CD4-positive, alpha-beta T cell (primary cell): ENCODE measurements at regions not wholly inside any gene's neighbourhood (a gene's known extent, or its start where the extent isn't known, plus 50 kb on each side); places are given as distances from the start of the nearest gene placed in this dataset.

ENCODE experiments used
- ATAC-seq: fragments of 200-7000 bp; cut with Tn5 transposase; one replicate; pipeline ENCODE4 v1.10.0; 2022; ENCODE audit warnings: mild to moderate bottlenecking; ENCODE audit not compliant: poor library complexity
- CTCF ChIA-PET: fragments of 350-600 bp; sonication (Branson Sonifier 250); formaldehyde crosslinking; loops from one replicate; lab custom pipeline; 2021; ENCODE audit warnings: antibody characterized with exemption, inconsistent platforms; lab: Charles Lee
- POLR2A ChIA-PET: fragments of 350-600 bp; sonication (Branson Sonifier 250); formaldehyde crosslinking; loops from one replicate; lab custom pipeline; 2021; ENCODE audit warnings: antibody characterized with exemption, inconsistent platforms; lab: Charles Lee
- DNase-seq, 14 experiments: peaks; one replicate each; pipeline ENCODE4 v3.0.0-alpha.2; 2013 to 2020; ENCODE audit warnings: mixed read lengths in 2 of 14
- H3K27ac ChIP-seq, 2 donors: one replicate each; pipeline versions ENCODE4 v1.5.1 to v1.7.0; 2013; ENCODE audit warnings: low read length in 2 of 2, low read depth in 1 of 2, mild to moderate bottlenecking in 1 of 2
- H3K27me3 ChIP-seq, 2 experiments: 1 replicate in 1 of 2; 2 replicates in 1 of 2; pipeline versions ENCODE4 v1.6.1 to v1.7.0; 2013; ENCODE audit warnings: low read length in 2 of 2, control low read depth in 1 of 2, mild to moderate bottlenecking in 1 of 2, moderate library complexity in 1 of 2; ENCODE audit not compliant: insufficient read depth in 2 of 2, control insufficient read depth in 1 of 2
- H3K36me3 ChIP-seq: one replicate; pipeline ENCODE4 v1.6.1; 2013; ENCODE audit warnings: low read length, control low read depth; ENCODE audit not compliant: insufficient read depth
- H3K4me1 ChIP-seq: one replicate; pipeline ENCODE4 v1.6.1; 2013; ENCODE audit warnings: low read length, control low read depth; ENCODE audit not compliant: insufficient read depth
- H3K4me3 ChIP-seq: one replicate; pipeline ENCODE4 v1.5.1; 2013; ENCODE audit warnings: mild to moderate bottlenecking, low read length, moderate library complexity
- H3K9me3 ChIP-seq, 2 experiments: 1 replicate in 1 of 2; 2 replicates in 1 of 2; pipeline versions ENCODE4 v1.6.1 to v1.7.0; 2013; ENCODE audit warnings: low read length in 2 of 2, mild to moderate bottlenecking in 2 of 2, control low read depth in 1 of 2, moderate library complexity in 1 of 2; ENCODE audit not compliant: control insufficient read depth in 1 of 2, insufficient read depth in 1 of 2
- H3K27ac Mint-ChIP-seq: one replicate; pipeline ENCODE4 v1.8.0; 2020; ENCODE audit warnings: mixed read lengths
- H3K27me3 Mint-ChIP-seq: one replicate; pipeline ENCODE4 v1.8.0; 2021; ENCODE audit warnings: mixed read lengths
- H3K36me3 Mint-ChIP-seq: one replicate; pipeline ENCODE4 v1.8.0; 2021; ENCODE audit warnings: low read depth, mixed read lengths
- H3K4me1 Mint-ChIP-seq: one replicate; pipeline ENCODE4 v1.8.0; 2021; ENCODE audit warnings: low read depth, mixed read lengths
- H3K4me3 Mint-ChIP-seq: one replicate; pipeline ENCODE4 v1.8.0; 2020; ENCODE audit warnings: mild to moderate bottlenecking, mixed read lengths
- H3K9me3 Mint-ChIP-seq: one replicate; pipeline ENCODE4 v1.8.0; 2020; ENCODE audit warnings: mixed read lengths
- CTCF ChIP-seq: fragments of 200-600 bp; IDR thresholded peaks from one replicate; pipeline ENCODE4 v1.8.0; 2022; ENCODE audit warnings: antibody characterized with exemption, mild to moderate bottlenecking
- intact Hi-C, 2 experiments: fragments of 100-400 bp; cut with DNase I in 1 of 2; cut with micrococcal nuclease in 1 of 2; formaldehyde crosslinking; loops; one replicate each; pipeline versions ENCODE4 v1.15.1 to v1.9.0; 2023 to 2025; cut with DNase I, micrococcal nuclease

GRCh38 chr22:49550766-49551362 is 276.8 kb downstream of the BRD1 start:
- Mint-ChIP-seq H3K27ac (no peak overlapping the region), H3K9me3 (no peaks in the 10 kb centered on the region), H3K27me3 (no peaks in the 10 kb centered on the region), H3K36me3 (no peaks in the 10 kb centered on the region), H3K4me3 (no peak overlapping the region), H3K4me1 (no peaks in the 10 kb centered on the region)
- ChIA-PET POLR2A (no interaction called here), CTCF (no interaction called here)
- H3K9me3 ChIP-seq: peaks cover 0 to 67% of the 10 kb centered on the region in 2 experiments
- no peak overlapping the region for H3K27ac ChIP-seq
- TF ChIP-seq CTCF: no peak
- H3K36me3 ChIP-seq: no peaks in the 10 kb centered on the region
- H3K4me1 ChIP-seq: no peaks in the 10 kb centered on the region
- no peak overlapping the region for H3K4me3 ChIP-seq
- ATAC-seq: no peak
- intact Hi-C loops: no loop called here
- H3K27me3 ChIP-seq: no peaks in the 10 kb centered on the region
- DNase-seq: peak in 1 of 14 experiments; percentile 7

- H3K27ac Mint-ChIP-seq: no peak overlapping the region
These were observed 277.6 kb downstream of the BRD1 start for GRCh38 chr22:49550141-49550430.

GRCh38 chr22:49549256-49550140 is 278.2 kb downstream of the BRD1 start:
- Mint-ChIP-seq H3K9me3 (no peaks in the 10 kb centered on the region), H3K4me3 (no peak overlapping the region), H3K27ac (no peak overlapping the region), H3K36me3 (no peaks in the 10 kb centered on the region), H3K27me3 (no peaks in the 10 kb centered on the region), H3K4me1 (no peaks in the 10 kb centered on the region)
- CTCF ChIA-PET: no interaction called here
- Histone ChIP-seq H3K4me1 (no peaks in the 10 kb centered on the region), H3K27ac (no peak overlapping the region), H3K27me3 (no peaks in the 10 kb centered on the region), H3K4me3 (no peak overlapping the region), H3K36me3 (no peaks in the 10 kb centered on the region), H3K9me3 (peaks cover 0 to 55% of the 10 kb centered on the region in 2 experiments)
- POLR2A ChIA-PET: no interaction called here
- no peak for TF ChIP-seq CTCF
- peak in 1 of 14 experiments; percentile 16 for DNase-seq
- intact Hi-C loops: no loop called here
- no peak for ATAC-seq

More at GRCh38 chr22:49550141-49550430, 277.6 kb downstream of the BRD1 start:
- H3K4me1 ChIP-seq: no peaks in the 10 kb centered on the region
- no peak for TF ChIP-seq CTCF
- H3K36me3 ChIP-seq: no peaks in the 10 kb centered on the region
- ATAC-seq (no peak), DNase-seq (no peak)
- intact Hi-C loops: no loop called here
- peaks cover 0 to 61% of the 10 kb centered on the region in 2 experiments for H3K9me3 ChIP-seq
- ChIA-PET CTCF (no interaction called here), POLR2A (no interaction called here)
- Mint-ChIP-seq H3K9me3 (no peaks in the 10 kb centered on the region), H3K4me1 (no peaks in the 10 kb centered on the region), H3K36me3 (no peaks in the 10 kb centered on the region), H3K27me3 (no peaks in the 10 kb centered on the region), H3K4me3 (no peak overlapping the region)
- no peak overlapping the region for H3K4me3 ChIP-seq
- H3K27me3 ChIP-seq: no peaks in the 10 kb centered on the region
- no peak overlapping the region for H3K27ac ChIP-seq
